A673 (cell line): ENCODE measurements at regions not wholly inside any gene's neighbourhood (a gene's known extent, or its start where the extent isn't known, plus 50 kb on each side); places are given as distances from the start of the nearest gene placed in this dataset.

Experiments
- BruUV-seq: library from RNA; stranded (reverse); fragments of 400-500 nt; replicated peaks from 2 replicates; lab custom pipeline; 2021; lab: Mats Ljungman, UMichigan
- CTCF ChIA-PET: fragments of 300-600 bp; sonication (Branson Sonifier 250); formaldehyde crosslinking; loops from one replicate; lab custom pipeline; 2022; ENCODE audit warnings: antibody characterized with exemption; lab: Charles Lee
- POLR2A ChIA-PET: fragments of 300-600 bp; sonication (Branson Sonifier 250); formaldehyde crosslinking; loops from one replicate; lab custom pipeline; 2022; ENCODE audit warnings: antibody characterized with exemption; ENCODE audit not compliant: low non-redundant PET; lab: Charles Lee
- DNase-seq: peaks from one replicate; pipeline ENCODE4 v3.0.0-alpha.2; 2015; ENCODE audit warnings: low spot score
- H3K27ac ChIP-seq: fragments of 200-600 bp; sonication (generic); 2 replicates; pipeline ENCODE4 v1.5.1; 2016; ENCODE audit warnings: mixed run types, low read depth, mild to moderate bottlenecking, mixed read lengths, antibody characterized with exemption, low read length; ENCODE audit not compliant: poor library complexity, severe bottlenecking
- H3K27me3 ChIP-seq: fragments of 200-600 bp; sonication (generic); replicated peaks from 2 replicates; pipeline ENCODE4 v1.6.1; 2017; ENCODE audit warnings: mixed run types, low read depth, mild to moderate bottlenecking, mixed read lengths, antibody characterized with exemption, low read length; ENCODE audit not compliant: insufficient read depth, poor library complexity
- H3K36me3 ChIP-seq: fragments of 200-600 bp; sonication (generic); 2 replicates; pipeline ENCODE4 v1.6.1; 2016; ENCODE audit warnings: mixed run types, mild to moderate bottlenecking, mixed read lengths, antibody characterized with exemption, low read length; ENCODE audit not compliant: insufficient read depth, poor library complexity, severe bottlenecking
- H3K4me1 ChIP-seq: fragments of 200-600 bp; sonication (generic); 2 replicates; pipeline ENCODE4 v1.6.1; 2017; ENCODE audit warnings: mixed run types, mild to moderate bottlenecking, mixed read lengths, antibody characterized with exemption, low read length; ENCODE audit not compliant: insufficient read depth, poor library complexity, severe bottlenecking
- H3K4me3 ChIP-seq: fragments of 200-600 bp; sonication (generic); 2 replicates; pipeline ENCODE4 v1.5.1; 2016; ENCODE audit warnings: low read depth, mixed run types, mild to moderate bottlenecking, mixed read lengths, low read length; ENCODE audit not compliant: poor library complexity, severe bottlenecking
- H3K9me3 ChIP-seq: fragments of 200-600 bp; sonication (generic); 2 replicates; pipeline ENCODE4 v1.6.1; 2016; ENCODE audit warnings: mixed run types, low read depth, mild to moderate bottlenecking, mixed read lengths, antibody characterized with exemption, low read length; ENCODE audit not compliant: poor library complexity, severe bottlenecking
- CTCF ChIP-seq: fragments of 300-800, 200-600 bp; sonication (generic); conservative IDR thresholded peaks from 2 replicates; pipeline ENCODE4 v1.5.1; 2017; ENCODE audit warnings: low read depth, mild to moderate bottlenecking, antibody characterized with exemption, low read length, moderate library complexity, mixed read lengths
- EZH2 ChIP-seq: fragments of 200-600 bp; sonication (generic); IDR thresholded peaks from 2 replicates; pipeline ENCODE4 v1.6.1; 2017; ENCODE audit warnings: borderline replicate concordance, low read depth, mild to moderate bottlenecking, mixed read lengths, antibody characterized with exemption, low read length; ENCODE audit not compliant: poor library complexity, severe bottlenecking
- intact Hi-C: fragments of 100-400 bp; cut with micrococcal nuclease; formaldehyde crosslinking; loops from one replicate; pipeline ENCODE4 v1.10.0; 2022; ENCODE audit not compliant: unreplicated experiment

- no peak for DNase-seq
- intact Hi-C loops = no loop called here
- Histone ChIP-seq H3K27ac (no peak overlapping the region), H3K9me3 (no peaks in the 10 kb centered on the region), H3K27me3 (no peaks in the 10 kb centered on the region), H3K36me3 (no peaks in the 10 kb centered on the region), H3K4me1 (no peaks in the 10 kb centered on the region), H3K4me3 (no peak overlapping the region)
- ChIA-PET CTCF (no interaction called here), POLR2A (no interaction called here)
- no TSS peak for BruUV-seq
- TF ChIP-seq EZH2 (no peak), CTCF (no peak)
Observed at GRCh38 chr3:78070188-78070587, 1030.3 kb downstream of the ROBO2 start.

DNA sequence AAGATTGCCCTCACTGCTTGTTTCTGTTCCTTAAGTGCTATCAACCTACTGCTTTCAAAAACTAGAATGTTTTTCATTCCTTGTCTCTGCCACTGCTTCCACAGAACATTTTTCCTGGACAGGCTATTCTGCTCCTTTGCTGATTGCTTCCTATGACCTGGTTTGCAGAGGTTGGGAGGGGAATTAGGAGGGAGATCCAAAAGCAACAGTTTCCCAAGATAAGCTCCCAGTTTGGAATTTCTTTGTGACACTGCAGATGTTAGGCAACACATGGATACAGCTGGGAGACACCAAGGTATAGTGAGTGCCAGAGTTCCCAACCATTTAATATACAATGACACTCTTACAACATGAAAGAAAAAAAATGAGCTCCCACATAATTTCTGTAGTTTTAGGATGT lies 1036.5 kb downstream of the ROBO2 start:
- DNase-seq = no peak
- Histone ChIP-seq H3K36me3 (no peaks in the 10 kb centered on the region), H3K27ac (no peak overlapping the region), H3K4me1 (no peaks in the 10 kb centered on the region), H3K4me3 (no peak overlapping the region), H3K9me3 (no peaks in the 10 kb centered on the region), H3K27me3 (no peaks in the 10 kb centered on the region)
- POLR2A ChIA-PET = no interaction called here
- CTCF ChIA-PET = no interaction called here
- TF ChIP-seq CTCF (no peak), EZH2 (no peak)
- BruUV-seq = no TSS peak
- intact Hi-C loops = no loop called here

GRCh38 chr3:78077178-78077577 lies 1037.3 kb downstream of the ROBO2 start:
- Histone ChIP-seq H3K4me3 (no peak overlapping the region), H3K27ac (no peak overlapping the region), H3K27me3 (no peaks in the 10 kb centered on the region), H3K4me1 (no peaks in the 10 kb centered on the region), H3K36me3 (no peaks in the 10 kb centered on the region), H3K9me3 (no peaks in the 10 kb centered on the region)
- POLR2A ChIA-PET = no interaction called here
- CTCF ChIA-PET = no interaction called here
- no peak for DNase-seq
- intact Hi-C loops = no loop called here
- no peak for TF ChIP-seq CTCF
- TF ChIP-seq EZH2 = no peak
- BruUV-seq = no TSS peak
